Peyer's patch (tissue), 4 donors: ENCODE measurements at regions not wholly inside any gene's neighbourhood (a gene's known extent, or its start where the extent isn't known, plus 50 kb on each side); places are given as distances from the start of the nearest gene placed in this dataset.

Source experiments
- DNase-seq, 3 donors: peaks; one replicate each; pipeline ENCODE4 v3.0.0-alpha.2; 2017 to 2019
- H3K27ac ChIP-seq, 4 donors: fragments of 200-600 bp; sonication (generic); one replicate each; pipeline ENCODE4 v1.5.1; 2016 to 2019
- H3K27me3 ChIP-seq, 2 donors: fragments of 200-600 bp; sonication (generic); one replicate each; pipeline ENCODE4 v1.5.1; 2019
- H3K36me3 ChIP-seq, 3 donors: fragments of 200-600 bp; sonication (generic); one replicate each; pipeline ENCODE4 v1.5.1; 2016 to 2019
- H3K4me1 ChIP-seq, 4 donors: fragments of 200-600 bp; sonication (generic); one replicate each; pipeline ENCODE4 v1.5.1; 2016 to 2019
- H3K4me3 ChIP-seq, 4 donors: fragments of 200-600 bp; sonication (generic); 1 replicate in 3 of 4; 2 replicates in 1 of 4; pipeline ENCODE4 v1.5.1; 2016 to 2019; ENCODE audit warnings: mild to moderate bottlenecking in 1 of 4
- H3K9me3 ChIP-seq, 4 donors: fragments of 200-600 bp; sonication (generic); one replicate each; pipeline ENCODE4 v1.5.1; 2016 to 2019; ENCODE audit warnings: mild to moderate bottlenecking in 1 of 4
- CTCF ChIP-seq, 6 experiments: fragments of 450-650 bp in 4 of 6; fragments of 200-600 bp in 2 of 6; sonication (generic) in 1 of 6; IDR thresholded peaks; one replicate each; pipeline ENCODE4 v1.5.1; 2017 to 2019; ENCODE audit warnings: antibody characterized with exemption in 6 of 6, mild to moderate bottlenecking in 3 of 6, moderate library complexity in 1 of 6
- POLR2A ChIP-seq, 2 donors: fragments of 450-650 bp; IDR thresholded peaks; one replicate each; pipeline ENCODE4 v1.5.1; 2017; ENCODE audit warnings: antibody characterized with exemption in 2 of 2, mild to moderate bottlenecking in 2 of 2, moderate library complexity in 2 of 2

GRCh38 chr11:29480981-29481380, 535.8 kb downstream of the KCNA4 start:
- no peak for DNase-seq
- TF ChIP-seq CTCF (IDR thresholded peaks at IDR 0.05) (no peak), POLR2A (IDR thresholded peaks at IDR 0.05) (no peak)
- H3K27ac ChIP-seq = no peak overlapping the region
- H3K27me3 ChIP-seq = no peaks in the 10 kb centered on the region
- no peaks in the 10 kb centered on the region for H3K4me1 ChIP-seq
- no peak overlapping the region for H3K4me3 ChIP-seq
- no peaks in the 10 kb centered on the region for H3K36me3 ChIP-seq
- H3K9me3 ChIP-seq = no peaks in the 10 kb centered on the region

GRCh38 chr11:29458252-29458651, 558.6 kb downstream of the KCNA4 start:
- TF ChIP-seq POLR2A (IDR thresholded peaks at IDR 0.05) (no peak), CTCF (IDR thresholded peaks at IDR 0.05) (no peak)
- H3K36me3 ChIP-seq = no peaks in the 10 kb centered on the region
- H3K27me3 ChIP-seq = no peaks in the 10 kb centered on the region
- H3K4me3 ChIP-seq = no peak overlapping the region
- H3K9me3 ChIP-seq = peaks cover 0 to 3% (median 0%) of the 10 kb centered on the region in 4 donors
- DNase-seq = no peak
- H3K4me1 ChIP-seq = no peaks in the 10 kb centered on the region
- H3K27ac ChIP-seq = no peak overlapping the region

DNA sequence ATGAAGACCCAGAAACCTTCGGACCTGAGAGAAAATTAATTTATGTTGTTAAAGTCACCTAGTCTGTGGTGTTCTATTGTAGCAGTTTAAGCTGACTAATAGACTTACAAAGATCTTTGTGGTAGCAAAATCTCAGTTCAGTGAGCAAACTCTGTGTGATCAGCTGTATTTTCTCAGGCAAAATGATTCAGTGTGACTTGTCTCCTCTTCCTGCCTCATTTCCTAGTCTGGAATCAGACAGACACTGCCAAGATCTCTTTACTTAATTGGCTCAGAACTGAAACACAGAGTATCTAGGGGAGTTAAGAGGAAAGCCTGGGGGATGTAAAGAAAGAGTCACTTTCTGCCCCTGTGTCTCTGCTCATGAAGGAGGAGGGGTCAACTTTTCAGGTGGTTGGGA, 564.7 kb downstream of the KCNA4 start:
- Histone ChIP-seq H3K9me3 (no peaks in the 10 kb centered on the region), H3K27ac (no peak overlapping the region), H3K36me3 (no peaks in the 10 kb centered on the region), H3K27me3 (no peaks in the 10 kb centered on the region), H3K4me1 (no peaks in the 10 kb centered on the region), H3K4me3 (no peak overlapping the region)
- TF ChIP-seq CTCF (IDR thresholded peaks at IDR 0.05) = no peak
- no peak for DNase-seq

- no peaks in the 10 kb centered on the region for H3K27me3 ChIP-seq
- H3K36me3 ChIP-seq = no peaks in the 10 kb centered on the region
- no peaks in the 10 kb centered on the region for H3K9me3 ChIP-seq
- no peaks in the 10 kb centered on the region for H3K4me1 ChIP-seq
- TF ChIP-seq CTCF (IDR thresholded peaks at IDR 0.05) = no peak
- TF ChIP-seq POLR2A (IDR thresholded peaks at IDR 0.05) = no peak
- H3K27ac ChIP-seq = no peak overlapping the region
- H3K4me3 ChIP-seq = no peak overlapping the region
- DNase-seq = no peak
Observed at GRCh38 chr11:29449281-29450074, 567.4 kb downstream of the KCNA4 start.

DNA sequence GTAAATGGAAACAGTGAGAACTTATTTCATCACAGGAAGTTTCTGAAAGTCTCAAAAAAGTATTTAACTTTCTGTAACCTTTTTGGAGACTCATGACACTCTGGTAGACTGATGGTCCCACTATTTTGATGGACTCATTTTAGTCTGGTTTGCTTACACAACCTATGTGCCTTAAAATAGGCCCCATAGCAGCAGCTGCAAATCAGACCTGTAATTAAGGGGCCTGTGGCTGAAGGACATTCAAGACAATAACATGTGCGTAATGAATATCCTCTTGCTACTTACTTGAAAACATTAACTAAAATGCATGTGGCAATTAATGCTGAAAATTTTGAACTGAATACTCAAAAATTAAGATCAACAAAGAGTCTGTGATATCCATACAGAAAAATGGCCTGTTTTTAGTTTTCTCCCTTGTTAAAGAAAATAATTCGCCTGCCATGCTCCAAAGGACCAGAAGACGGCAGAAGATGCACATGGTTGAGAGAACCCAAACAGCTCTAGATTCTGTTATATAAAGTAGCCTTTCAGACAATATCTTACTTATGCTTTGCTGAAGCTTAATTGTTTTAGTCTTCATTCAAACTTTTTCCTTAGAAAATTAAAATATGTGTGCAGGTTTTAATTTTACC, 568.5 kb downstream of the KCNA4 start:
- H3K36me3 ChIP-seq = no peaks in the 10 kb centered on the region
- no peak for DNase-seq
- no peaks in the 10 kb centered on the region for H3K9me3 ChIP-seq
- H3K4me1 ChIP-seq = no peaks in the 10 kb centered on the region
- H3K4me3 ChIP-seq = no peak overlapping the region
- no peak overlapping the region for H3K27ac ChIP-seq
- no peaks in the 10 kb centered on the region for H3K27me3 ChIP-seq
- TF ChIP-seq POLR2A (IDR thresholded peaks at IDR 0.05) (no peak), CTCF (IDR thresholded peaks at IDR 0.05) (no peak)
